Subcutaneous abdominal adipose tissue (tissue), 5 donors: ENCODE measurements at regions not wholly inside any gene's neighbourhood (a gene's known extent, or its start where the extent isn't known, plus 50 kb on each side); places are given as distances from the start of the nearest gene placed in this dataset.

Experiments
- H3K27ac ChIP-seq: one replicate; pipeline ENCODE4 v1.7.0; 2013; ENCODE audit warnings: low read depth, mild to moderate bottlenecking, inconsistent platforms, low read length, moderate library complexity
- H3K27me3 ChIP-seq, 5 donors: one replicate each; pipeline ENCODE4 v1.7.0; 2013; ENCODE audit warnings: low read length in 5 of 5, inconsistent platforms in 1 of 5; ENCODE audit not compliant: control insufficient read depth in 5 of 5, insufficient read depth in 4 of 5
- H3K36me3 ChIP-seq, 5 donors: one replicate each; pipeline ENCODE4 v1.7.0; 2013; ENCODE audit warnings: low read length in 5 of 5; ENCODE audit not compliant: control insufficient read depth in 5 of 5, insufficient read depth in 5 of 5
- H3K4me1 ChIP-seq, 5 donors: one replicate each; pipeline ENCODE4 v1.7.0; 2013; ENCODE audit warnings: low read length in 5 of 5, mild to moderate bottlenecking in 3 of 5, moderate library complexity in 1 of 5; ENCODE audit not compliant: control insufficient read depth in 5 of 5, insufficient read depth in 5 of 5
- H3K4me3 ChIP-seq, 5 donors: one replicate each; pipeline ENCODE4 v1.7.0; 2013; ENCODE audit warnings: low read length in 5 of 5, low read depth in 1 of 5
- H3K9ac ChIP-seq, 5 donors: one replicate each; pipeline ENCODE4 v1.7.0; 2013; ENCODE audit warnings: low read length in 5 of 5, mild to moderate bottlenecking in 4 of 5, moderate library complexity in 3 of 5
- H3K9me3 ChIP-seq, 5 donors: one replicate each; pipeline ENCODE4 v1.7.0; 2013; ENCODE audit warnings: low read length in 5 of 5; ENCODE audit not compliant: control insufficient read depth in 5 of 5
- donor health status: healthy.
- donor health status: healthy.
- donor health status: healthy.
- donor health status: healthy.
- donor health status: healthy.

DNA sequence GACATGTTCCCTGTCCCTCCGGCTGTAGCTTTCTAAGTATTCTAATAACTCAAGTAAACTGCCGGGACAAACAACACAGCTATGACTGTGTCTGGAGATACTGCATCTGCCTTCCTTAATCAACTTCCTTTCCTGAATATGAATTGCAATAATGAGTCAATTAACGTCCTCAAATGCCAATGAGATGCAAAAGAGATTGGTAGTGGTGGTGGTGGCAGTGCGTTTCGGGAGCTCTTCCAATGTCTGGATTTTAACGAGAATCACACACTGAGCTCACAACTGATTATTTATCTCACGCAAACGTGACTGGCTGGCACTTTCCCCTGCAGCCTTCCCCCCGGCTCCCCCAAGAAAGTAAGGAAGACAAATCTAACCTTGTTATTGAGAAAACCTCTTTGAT lies 226.1 kb upstream of the GK2 start:
- H3K9me3 ChIP-seq, result no peaks in the 10 kb centered on the region
- H3K9ac ChIP-seq, result no peak overlapping the region
- no peaks in the 10 kb centered on the region for H3K36me3 ChIP-seq
- H3K27ac ChIP-seq, result no peak overlapping the region
- no peaks in the 10 kb centered on the region for H3K27me3 ChIP-seq
- H3K4me1 ChIP-seq, result no peaks in the 10 kb centered on the region
- H3K4me3 ChIP-seq, result no peak overlapping the region

DNA sequence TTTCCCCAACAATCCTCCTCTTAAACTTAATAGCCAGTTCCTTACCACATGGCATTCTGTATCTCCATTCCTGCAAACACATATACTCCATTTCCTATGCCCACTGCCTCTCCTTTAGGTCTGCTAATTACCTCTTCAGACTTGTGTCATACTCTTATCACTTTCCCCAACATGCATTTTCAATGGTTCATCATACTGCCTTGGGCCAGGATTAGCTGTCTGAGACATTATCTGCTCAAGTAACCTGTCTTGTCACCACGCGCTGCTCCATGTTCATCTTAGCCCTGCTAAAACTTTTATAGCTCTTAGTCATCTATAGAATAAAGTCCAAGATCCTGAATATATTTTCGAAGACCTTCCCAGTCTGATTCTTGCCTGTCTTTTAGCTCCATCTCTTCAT lies 224.1 kb upstream of the GK2 start:
- Histone ChIP-seq H3K36me3 (no peaks in the 10 kb centered on the region), H3K4me1 (no peaks in the 10 kb centered on the region), H3K9ac (no peak overlapping the region), H3K9me3 (no peaks in the 10 kb centered on the region), H3K27me3 (no peaks in the 10 kb centered on the region), H3K4me3 (no peak overlapping the region), H3K27ac (no peak overlapping the region)

DNA sequence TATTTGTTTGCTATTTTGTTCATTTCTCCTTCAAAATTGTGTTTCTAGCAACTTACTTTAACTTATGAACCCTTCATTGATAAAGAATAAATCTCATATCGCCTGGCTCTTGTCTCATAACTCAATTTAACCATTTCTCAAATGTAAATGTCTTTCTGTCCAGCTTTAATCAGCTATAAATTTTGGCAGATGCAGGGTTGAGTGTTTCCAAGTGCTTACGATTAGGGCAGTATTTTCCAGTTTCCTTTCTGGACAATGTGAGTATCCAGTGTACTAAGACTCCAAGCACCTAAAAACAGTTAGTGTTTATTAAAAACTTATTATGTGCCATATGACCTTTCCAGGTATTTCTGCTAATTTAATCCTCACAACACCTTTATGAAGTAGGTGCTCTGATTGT lies 218.6 kb upstream of the GK2 start:
- Histone ChIP-seq H3K36me3 (no peaks in the 10 kb centered on the region), H3K9me3 (no peaks in the 10 kb centered on the region), H3K4me1 (peaks cover 0 to 18% (median 8%) of the 10 kb centered on the region in 5 donors), H3K4me3 (peak overlapping the region in 2 of 5 donors; percentile 46 to 48), H3K9ac (peak overlapping the region in 1 of 5 donors; percentile 57), H3K27ac (no peak overlapping the region), H3K27me3 (no peaks in the 10 kb centered on the region)

- Histone ChIP-seq H3K9ac (peak overlapping the region in 2 of 5 donors; percentile 36 to 57), H3K36me3 (no peaks in the 10 kb centered on the region), H3K27ac (no peak overlapping the region), H3K9me3 (no peaks in the 10 kb centered on the region), H3K27me3 (no peaks in the 10 kb centered on the region), H3K4me3 (peak overlapping the region in 4 of 5 donors; percentile 31 to 48 (median 40)), H3K4me1 (peaks cover 0 to 18% (median 8%) of the 10 kb centered on the region in 5 donors)
Measured at GRCh38 chr4:79626101-79626500, 218.1 kb upstream of the GK2 start.

GRCh38 chr4:79625361-79625760 lies 217.3 kb upstream of the GK2 start:
- Histone ChIP-seq H3K4me3 (peak overlapping the region in 1 of 5 donors; percentile 48), H3K27me3 (no peaks in the 10 kb centered on the region), H3K36me3 (no peaks in the 10 kb centered on the region), H3K9me3 (no peaks in the 10 kb centered on the region), H3K4me1 (peaks cover 0 to 18% (median 8%) of the 10 kb centered on the region in 5 donors), H3K9ac (no peak overlapping the region), H3K27ac (no peak overlapping the region)

- Histone ChIP-seq H3K9me3 (no peaks in the 10 kb centered on the region), H3K4me1 (peaks cover 0 to 18% (median 8%) of the 10 kb centered on the region in 5 donors), H3K36me3 (no peaks in the 10 kb centered on the region), H3K27ac (no peak overlapping the region), H3K9ac (no peak overlapping the region), H3K4me3 (peak overlapping the region in 3 of 5 donors; percentile 33 to 45 (median 34)), H3K27me3 (no peaks in the 10 kb centered on the region)
Measured at GRCh38 chr4:79623021-79623870, 215.2 kb upstream of the GK2 start.

DNA sequence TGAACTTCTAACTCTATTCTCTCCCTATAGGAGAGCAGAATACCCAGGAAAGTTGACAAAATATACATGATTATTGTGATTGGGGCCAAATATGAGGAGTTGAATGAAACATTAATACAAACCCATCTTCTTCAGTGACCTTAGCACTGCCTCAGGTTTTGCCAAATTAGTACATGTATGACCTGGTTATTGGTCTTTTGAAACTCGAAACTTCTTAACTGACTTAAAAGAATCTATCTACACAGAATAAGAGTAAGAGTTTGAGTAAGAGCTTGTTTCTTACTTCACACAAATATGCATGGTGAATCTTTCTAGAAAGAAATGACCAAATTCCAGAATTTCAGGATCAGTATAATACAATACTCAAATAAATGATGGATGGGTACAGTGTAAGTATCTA lies 213.0 kb upstream of the GK2 start:
- H3K36me3 ChIP-seq, result no peaks in the 10 kb centered on the region
- H3K4me1 ChIP-seq, result peaks cover 0 to 13% (median 8%) of the 10 kb centered on the region in 5 donors
- H3K9ac ChIP-seq, result no peak overlapping the region
- H3K27me3 ChIP-seq, result no peaks in the 10 kb centered on the region
- no peaks in the 10 kb centered on the region for H3K9me3 ChIP-seq
- H3K4me3 ChIP-seq, result no peak overlapping the region
- no peak overlapping the region for H3K27ac ChIP-seq

DNA sequence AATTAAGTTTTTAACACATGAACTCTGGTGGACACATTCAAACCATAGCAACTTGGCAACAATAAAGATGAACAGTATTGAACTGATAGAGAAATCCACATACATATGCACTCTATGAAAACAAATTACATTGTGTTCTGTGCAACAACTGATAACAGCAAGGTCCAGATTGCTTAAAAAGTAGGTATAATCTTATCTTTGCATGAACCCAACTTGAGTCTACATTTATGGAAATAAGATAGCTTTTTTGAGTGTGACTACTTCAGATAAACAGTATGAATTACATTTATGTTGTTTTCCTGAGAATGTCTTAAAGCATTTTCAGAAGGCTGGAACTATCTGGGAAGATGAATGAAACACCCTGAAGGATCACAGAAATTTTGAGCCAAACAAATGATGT lies 212.6 kb upstream of the GK2 start:
- H3K9ac ChIP-seq, result no peak overlapping the region
- H3K27me3 ChIP-seq, result no peaks in the 10 kb centered on the region
- no peaks in the 10 kb centered on the region for H3K9me3 ChIP-seq
- peaks cover 0 to 11% (median 5%) of the 10 kb centered on the region in 5 donors for H3K4me1 ChIP-seq
- H3K36me3 ChIP-seq, result no peaks in the 10 kb centered on the region
- H3K4me3 ChIP-seq, result no peak overlapping the region
- no peak overlapping the region for H3K27ac ChIP-seq

GRCh38 chr4:79613269-79613935 lies 205.4 kb upstream of the GK2 start:
- H3K4me3 ChIP-seq, result no peak overlapping the region
- H3K27ac ChIP-seq, result no peak overlapping the region
- no peaks in the 10 kb centered on the region for H3K36me3 ChIP-seq
- H3K9ac ChIP-seq, result no peak overlapping the region
- H3K27me3 ChIP-seq, result no peaks in the 10 kb centered on the region
- H3K4me1 ChIP-seq, result no peaks in the 10 kb centered on the region
- no peaks in the 10 kb centered on the region for H3K9me3 ChIP-seq

DNA sequence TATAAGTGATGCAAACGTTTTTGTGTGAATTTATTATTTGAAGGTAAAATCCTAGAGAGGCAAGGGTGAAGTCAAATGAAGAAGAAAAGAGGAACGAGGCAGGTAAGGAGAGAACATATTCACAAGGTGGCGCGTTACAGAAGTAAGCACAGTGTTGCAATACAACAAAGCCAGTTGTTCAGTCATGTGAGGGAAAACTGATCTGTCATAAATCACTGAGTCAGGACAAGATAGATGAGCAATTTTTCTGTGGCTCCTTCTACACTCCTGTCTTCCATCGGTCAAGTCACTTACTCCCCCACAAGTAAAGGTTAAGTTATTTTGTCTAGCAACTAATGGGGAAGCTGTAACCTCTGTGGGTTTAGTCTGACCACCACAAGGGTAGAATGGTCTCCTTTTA lies 203.0 kb upstream of the GK2 start:
- no peak overlapping the region for H3K4me3 ChIP-seq
- H3K27me3 ChIP-seq, result no peaks in the 10 kb centered on the region
- no peak overlapping the region for H3K27ac ChIP-seq
- no peaks in the 10 kb centered on the region for H3K36me3 ChIP-seq
- no peaks in the 10 kb centered on the region for H3K4me1 ChIP-seq
- H3K9me3 ChIP-seq, result no peaks in the 10 kb centered on the region
- H3K9ac ChIP-seq, result no peak overlapping the region
